ENCODE measurements at regions not wholly inside any gene's neighbourhood (a gene's known extent, or its start where the extent isn't known, plus 50 kb on each side); places are given as distances from the start of the nearest gene placed in this dataset.

GRCh38 chr10:9045311-9045710 lies 990.8 kb downstream of the GATA3 start:
- TF ChIP-seq FOXM1 (IDR thresholded peaks at IDR 0.05; ENCODE audit: borderline replicate concordance, low read depth) (no peak), REST (IDR thresholded peaks at IDR 0.05; ENCODE audit: low read depth) (no peak), TCF12 (IDR thresholded peaks at IDR 0.05; ENCODE audit: low read depth) (no peak), ZBTB7A (IDR thresholded peaks at IDR 0.05; ENCODE audit: low read depth) (no peak), RAD21 (IDR thresholded peaks at IDR 0.05; ENCODE audit: low read depth) (no peak), EP300 (IDR thresholded peaks at IDR 0.05; ENCODE audit: borderline replicate concordance) (no peak), MAX (IDR thresholded peaks at IDR 0.05) (no peak)

- TF ChIP-seq USF1 (IDR thresholded peaks at IDR 0.05) (no peak), TCF12 (IDR thresholded peaks at IDR 0.05; ENCODE audit: low read depth) (no peak), TEAD4 (IDR thresholded peaks at IDR 0.05) (no peak), ZBTB7A (IDR thresholded peaks at IDR 0.05; ENCODE audit: low read depth) (no peak), EP300 (IDR thresholded peaks at IDR 0.05; ENCODE audit: borderline replicate concordance) (no peak), YY1 (IDR thresholded peaks at IDR 0.05; ENCODE audit: low read depth) (no peak), CREB1 (IDR thresholded peaks at IDR 0.05; ENCODE audit: low read depth) (no peak), EGR1 (IDR thresholded peaks at IDR 0.05) (no peak), TAF1 (IDR thresholded peaks at IDR 0.05; ENCODE audit: low read depth) (no peak), FOXM1 (IDR thresholded peaks at IDR 0.05; ENCODE audit: borderline replicate concordance, low read depth) (no peak), RAD21 (IDR thresholded peaks at IDR 0.05; ENCODE audit: low read depth) (no peak), REST (IDR thresholded peaks at IDR 0.05; ENCODE audit: low read depth) (no peak), NFIC (IDR thresholded peaks at IDR 0.05) (no peak), CEBPB (IDR thresholded peaks at IDR 0.05) (no peak), MAX (IDR thresholded peaks at IDR 0.05) (no peak)
Measured at GRCh38 chr10:9051328-9051974, 997.0 kb downstream of the GATA3 start.

- no peak for TF ChIP-seq TCF12 (IDR thresholded peaks at IDR 0.05; ENCODE audit: low read depth)
Measured at GRCh38 chr10:9052767-9053166, 998.3 kb downstream of the GATA3 start.

- no peak for TF ChIP-seq YY1 (IDR thresholded peaks at IDR 0.05; ENCODE audit: low read depth)
- no peak for TF ChIP-seq FOXM1 (IDR thresholded peaks at IDR 0.05; ENCODE audit: borderline replicate concordance, low read depth)
- no peak for TF ChIP-seq MAX (IDR thresholded peaks at IDR 0.05)
- no peak for TF ChIP-seq CREB1 (IDR thresholded peaks at IDR 0.05; ENCODE audit: low read depth)
- TF ChIP-seq TEAD4 (IDR thresholded peaks at IDR 0.05), result no peak
- no peak for TF ChIP-seq ZBTB7A (IDR thresholded peaks at IDR 0.05; ENCODE audit: low read depth)
- TF ChIP-seq USF1 (IDR thresholded peaks at IDR 0.05), result no peak
- no peak for TF ChIP-seq NFIC (IDR thresholded peaks at IDR 0.05)
- TF ChIP-seq RAD21 (IDR thresholded peaks at IDR 0.05; ENCODE audit: low read depth), result no peak
- TF ChIP-seq EP300 (IDR thresholded peaks at IDR 0.05; ENCODE audit: borderline replicate concordance), result no peak
Measured at GRCh38 chr10:9056521-9056920, 1002.0 kb downstream of the GATA3 start.

GRCh38 chr10:9060314-9060713 lies 1005.8 kb downstream of the GATA3 start:
- TF ChIP-seq REST (IDR thresholded peaks at IDR 0.05; ENCODE audit: low read depth) (no peak), EGR1 (IDR thresholded peaks at IDR 0.05) (no peak), ZBTB7A (IDR thresholded peaks at IDR 0.05; ENCODE audit: low read depth) (no peak), MAX (IDR thresholded peaks at IDR 0.05) (no peak), YY1 (IDR thresholded peaks at IDR 0.05; ENCODE audit: low read depth) (no peak), FOXM1 (IDR thresholded peaks at IDR 0.05; ENCODE audit: borderline replicate concordance, low read depth) (no peak), USF1 (IDR thresholded peaks at IDR 0.05) (no peak), TAF1 (IDR thresholded peaks at IDR 0.05; ENCODE audit: low read depth) (no peak), TEAD4 (IDR thresholded peaks at IDR 0.05) (no peak), CREB1 (IDR thresholded peaks at IDR 0.05; ENCODE audit: low read depth) (no peak), NFIC (IDR thresholded peaks at IDR 0.05) (no peak)
